Activated CD8-positive, alpha-beta memory T cell treated with anti-CD3 and anti-CD28 coated beads for 36 hours (primary cell): ENCODE measurements at regions not wholly inside any gene's neighbourhood (a gene's known extent, or its start where the extent isn't known, plus 50 kb on each side); places are given as distances from the start of the nearest gene placed in this dataset.

Experiments
- CTCF ChIA-PET: fragments of 350-600 bp; sonication (Branson Sonifier 250); formaldehyde crosslinking; loops from one replicate; lab custom pipeline; 2021; ENCODE audit warnings: antibody characterized with exemption; lab: Charles Lee
- POLR2A ChIA-PET: fragments of 350-600 bp; sonication (Branson Sonifier 250); formaldehyde crosslinking; loops from one replicate; lab custom pipeline; 2021; ENCODE audit warnings: antibody characterized with exemption; lab: Charles Lee

- CTCF ChIA-PET: no interaction called here
- POLR2A ChIA-PET: no interaction called here
These were observed 174.5 kb downstream of the MAIP1 start for GRCh38 chr2:200129721-200130462.

GRCh38 chr2:200130762-200131166 lies 175.4 kb downstream of the MAIP1 start:
- ChIA-PET CTCF (no interaction called here), POLR2A (no interaction called here)

- ChIA-PET POLR2A (no interaction called here), CTCF (no interaction called here)
These were observed 175.2 kb upstream of the SPATS2L start for GRCh38 chr2:200131307-200131706.

DNA sequence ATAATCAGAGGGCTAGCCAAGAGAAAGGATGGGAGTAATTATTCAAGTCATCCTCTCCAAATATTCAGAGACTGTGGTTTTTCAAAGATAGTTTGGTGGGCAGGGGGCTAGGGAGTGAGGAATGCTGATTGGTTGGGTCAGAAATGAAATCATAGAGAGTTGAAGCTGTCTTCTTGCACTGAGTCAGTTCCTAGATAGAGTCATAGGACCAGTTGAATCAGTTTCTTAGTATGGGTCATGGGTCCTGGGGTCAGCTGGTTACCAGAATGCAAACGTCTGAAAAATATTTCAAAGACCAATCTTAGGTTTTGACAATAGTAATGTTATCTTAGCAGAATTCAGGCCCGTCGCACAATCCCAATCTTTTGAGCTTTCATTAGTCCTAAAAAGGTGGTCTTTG lies 171.4 kb upstream of the SPATS2L start:
- CTCF ChIA-PET: no interaction called here
- POLR2A ChIA-PET: interaction anchor here (0.6 kb wide), 1 partner anchor 13 kb away, joined by 4 read pairs; no protein-coding TSS in a partner anchor

DNA sequence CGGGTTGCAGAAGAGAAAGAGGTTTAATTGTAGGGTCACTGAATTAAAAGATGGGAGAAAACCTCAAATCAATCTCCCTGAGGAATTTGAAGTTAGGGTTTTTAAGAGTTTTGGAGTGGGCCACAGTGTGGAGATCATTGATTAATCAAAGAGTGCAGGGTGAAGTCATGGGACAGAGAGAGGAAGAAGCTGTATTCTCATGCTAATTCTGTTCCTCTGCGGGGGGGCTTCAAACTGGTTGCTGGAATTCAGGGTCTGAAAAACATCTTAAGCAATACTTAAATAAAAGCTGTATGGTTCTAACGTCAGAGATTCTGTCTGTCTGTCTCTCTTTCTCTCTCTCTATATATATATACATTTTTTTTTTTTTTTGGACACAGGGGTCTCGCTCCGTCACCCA lies 169.8 kb upstream of the SPATS2L start:
- POLR2A ChIA-PET: no interaction called here
- CTCF ChIA-PET: no interaction called here

DNA sequence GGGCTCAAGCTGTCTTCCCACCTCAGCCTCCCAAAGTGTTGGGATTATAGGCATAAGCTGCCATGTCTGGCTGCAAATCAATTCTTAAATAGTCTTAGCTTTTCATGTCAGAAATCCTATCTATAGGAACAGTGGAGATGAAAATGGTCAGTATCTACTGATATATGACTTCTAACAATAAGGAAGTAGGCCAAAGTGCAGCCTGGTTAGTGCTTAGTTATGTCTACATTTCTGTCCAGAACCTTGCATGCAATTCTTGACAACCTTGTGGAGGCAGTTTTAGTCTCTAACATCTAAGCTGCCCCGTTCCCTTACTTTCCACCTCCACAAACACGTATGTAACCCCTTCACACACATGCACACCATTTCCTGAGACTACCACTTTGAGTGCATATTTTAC lies 169.2 kb upstream of the SPATS2L start:
- ChIA-PET CTCF (interaction anchor here (0.6 kb wide), 1 partner anchor 345 kb away, joined by 3 read pairs; no protein-coding TSS in a partner anchor), POLR2A (no interaction called here)

DNA sequence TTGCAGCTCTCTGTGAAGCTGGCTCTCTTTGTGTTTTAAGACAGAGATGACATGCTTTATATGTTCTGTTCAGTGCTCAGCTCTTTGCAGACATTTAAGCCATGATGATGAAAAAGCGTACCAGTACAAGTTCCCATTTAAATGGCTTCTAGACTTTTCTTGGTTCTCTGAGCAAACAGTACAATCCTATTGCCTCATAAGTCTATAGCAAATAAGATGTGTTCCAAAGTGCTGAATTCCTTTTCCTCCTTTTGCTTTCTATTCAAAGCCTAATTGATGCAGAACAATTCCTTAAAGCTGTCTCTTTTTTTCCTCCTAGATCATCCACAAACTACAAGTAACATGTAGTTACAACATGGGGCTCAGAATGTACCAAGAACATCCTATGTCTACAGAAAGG lies 168.8 kb upstream of the SPATS2L start:
- CTCF ChIA-PET: interaction anchor here (0.6 kb wide), 1 partner anchor 344 kb away, joined by 3 read pairs; no protein-coding TSS in a partner anchor

DNA sequence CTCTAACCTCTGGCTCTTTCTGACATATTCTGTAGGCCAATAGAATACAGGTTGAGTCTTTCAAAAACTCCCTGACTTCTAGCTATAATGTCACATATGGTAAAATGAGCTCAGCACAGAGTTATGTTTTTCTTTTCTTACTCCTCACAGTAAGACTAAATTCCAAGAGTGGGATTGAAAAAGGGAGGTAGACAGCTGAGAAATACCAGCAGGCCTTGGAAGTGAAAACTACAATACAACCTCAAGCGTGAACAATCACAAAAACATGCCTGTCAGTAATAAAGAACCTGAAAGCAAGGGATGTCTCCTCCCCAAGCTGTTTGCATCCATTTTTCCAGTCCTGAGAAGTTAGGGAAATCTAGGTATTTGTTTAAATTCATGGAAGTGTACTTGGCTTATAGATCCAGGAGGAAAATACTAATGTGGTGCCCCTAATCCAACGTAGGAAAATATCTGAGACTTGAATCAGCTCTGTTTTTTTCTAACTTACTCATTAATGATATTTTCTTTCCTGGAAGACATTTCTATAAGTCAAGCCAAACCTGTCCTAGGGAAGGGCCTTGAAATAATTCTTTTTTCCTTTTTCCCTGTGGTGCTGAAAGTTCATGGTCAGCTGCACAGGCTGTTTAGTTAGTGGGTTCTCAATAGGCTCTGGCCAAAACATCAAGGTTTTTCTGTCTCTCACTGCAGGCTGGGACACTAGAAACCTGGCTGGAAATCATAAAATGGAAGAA lies 167.9 kb upstream of the SPATS2L start:
- POLR2A ChIA-PET: no interaction called here
- CTCF ChIA-PET: no interaction called here

More for the DNA sequence above, 168.8 kb upstream of the SPATS2L start:
- POLR2A ChIA-PET: no interaction called here

GRCh38 chr2:200144571-200144970 lies 161.9 kb upstream of the SPATS2L start:
- POLR2A ChIA-PET: no interaction called here
- CTCF ChIA-PET: no interaction called here

- ChIA-PET POLR2A (no interaction called here), CTCF (no interaction called here)
These were observed 160.0 kb upstream of the SPATS2L start for GRCh38 chr2:200146501-200146900.

DNA sequence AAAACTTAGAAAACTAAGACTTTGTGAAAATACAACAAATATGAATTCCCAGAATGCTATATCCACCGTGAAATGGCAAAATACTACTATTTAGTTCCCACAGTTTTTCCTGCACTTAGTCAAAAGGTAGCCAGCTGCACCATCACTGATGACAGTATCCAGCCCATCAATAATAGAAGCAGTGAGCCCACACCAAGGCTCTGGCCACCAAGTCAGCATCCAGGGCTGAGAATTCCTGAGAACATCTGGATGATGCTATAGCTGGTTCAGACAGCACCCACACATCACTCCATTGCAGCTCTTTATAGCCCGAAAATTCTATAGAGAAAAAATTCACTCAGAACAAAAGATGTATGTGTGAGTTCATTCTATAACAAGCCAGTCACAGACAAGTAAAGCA lies 159.1 kb upstream of the SPATS2L start:
- ChIA-PET CTCF (no interaction called here), POLR2A (no interaction called here)

GRCh38 chr2:200148366-200148765 lies 158.1 kb upstream of the SPATS2L start:
- POLR2A ChIA-PET: no interaction called here
- CTCF ChIA-PET: no interaction called here

- ChIA-PET CTCF (no interaction called here), POLR2A (no interaction called here)
These were observed 155.9 kb upstream of the SPATS2L start for GRCh38 chr2:200150411-200151086.

DNA sequence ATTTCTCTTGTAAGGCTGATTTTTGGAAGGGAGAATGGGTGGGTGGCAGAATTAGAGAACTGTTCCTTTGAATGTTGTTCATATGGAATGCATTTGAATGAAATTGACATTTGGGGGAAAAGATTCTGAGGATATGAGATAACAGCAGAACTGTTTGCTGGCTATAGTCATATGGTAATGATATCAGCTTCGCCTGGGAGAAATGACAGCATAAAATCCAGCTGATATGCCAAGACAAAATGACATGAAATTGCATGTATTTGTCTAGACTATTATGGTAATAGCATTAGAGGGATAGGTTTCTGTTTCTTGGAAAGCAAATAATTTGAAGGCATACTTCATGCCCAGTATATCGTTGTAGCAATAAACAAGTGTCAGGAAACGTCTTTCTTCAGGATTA lies 150.8 kb upstream of the SPATS2L start:
- CTCF ChIA-PET: interaction anchor here (0.6 kb wide), 1 partner anchor 467 kb away, joined by 3 read pairs; no protein-coding TSS in a partner anchor
- POLR2A ChIA-PET: no interaction called here

DNA sequence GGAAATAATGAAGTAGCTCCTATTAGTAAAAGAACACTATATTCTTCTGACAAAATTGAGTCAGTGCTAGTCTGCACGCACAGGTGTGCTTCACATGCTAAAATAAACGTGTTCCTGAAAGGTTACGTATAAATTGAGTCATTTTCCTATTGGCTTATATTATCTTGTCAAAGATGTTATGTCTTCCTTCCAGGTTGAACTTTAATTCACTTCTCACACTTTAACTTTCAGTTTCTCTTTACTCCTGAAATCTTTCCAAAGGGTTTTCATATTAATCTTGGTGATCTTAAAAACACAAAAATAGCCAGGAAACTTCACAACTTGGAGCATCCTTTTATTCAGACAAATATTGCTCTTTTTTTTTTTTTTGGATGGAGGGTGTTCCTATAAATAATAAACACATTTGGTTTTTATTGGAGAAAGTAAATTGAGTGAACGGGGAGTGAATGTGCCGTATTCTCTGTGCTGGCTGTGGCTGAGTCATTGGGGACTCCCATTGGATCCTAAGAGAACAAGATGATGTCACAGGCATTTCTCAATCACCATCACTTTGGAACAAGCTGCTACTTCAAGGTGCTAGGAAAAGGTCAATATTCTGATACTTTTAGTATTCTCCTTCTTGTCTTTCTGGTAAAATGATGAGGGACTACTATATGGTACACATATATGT lies 150.2 kb upstream of the SPATS2L start:
- ChIA-PET POLR2A (no interaction called here), CTCF (no interaction called here)

DNA sequence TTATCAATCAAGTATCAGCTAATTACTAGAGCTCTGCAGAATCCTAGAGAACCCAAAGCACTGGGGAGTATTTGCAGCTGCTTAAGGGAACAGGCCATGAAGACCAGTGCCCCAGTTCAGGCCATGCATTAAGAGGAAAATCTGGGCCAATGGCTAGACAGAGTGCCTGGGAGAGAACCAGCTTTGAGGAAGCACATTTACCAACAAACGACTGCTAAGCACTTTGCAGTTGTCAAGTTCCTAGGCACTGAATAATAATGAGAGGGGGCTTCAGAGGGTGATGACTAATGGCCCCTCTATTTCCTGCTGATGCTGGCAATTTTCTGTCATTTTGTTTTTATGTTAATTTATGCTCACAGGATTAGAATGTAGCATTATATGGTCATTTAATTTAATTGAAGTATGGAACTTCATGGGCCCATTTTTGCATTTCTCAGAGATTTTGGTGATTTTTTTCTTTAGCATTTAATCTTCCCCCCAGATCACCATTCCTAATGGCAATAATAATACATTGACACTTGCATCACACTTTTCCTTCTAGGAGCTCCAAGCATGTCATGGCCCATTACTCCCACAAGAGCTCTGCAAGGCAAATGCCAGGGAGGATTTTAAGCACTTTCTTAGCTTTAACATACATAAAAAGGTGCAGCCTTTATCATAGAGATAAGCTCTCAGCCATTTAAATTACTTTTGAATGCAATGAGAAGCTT lies 147.7 kb upstream of the SPATS2L start:
- CTCF ChIA-PET: no interaction called here
- POLR2A ChIA-PET: no interaction called here

GRCh38 chr2:200159357-200159707 lies 147.2 kb upstream of the SPATS2L start:
- CTCF ChIA-PET: no interaction called here
- POLR2A ChIA-PET: no interaction called here

DNA sequence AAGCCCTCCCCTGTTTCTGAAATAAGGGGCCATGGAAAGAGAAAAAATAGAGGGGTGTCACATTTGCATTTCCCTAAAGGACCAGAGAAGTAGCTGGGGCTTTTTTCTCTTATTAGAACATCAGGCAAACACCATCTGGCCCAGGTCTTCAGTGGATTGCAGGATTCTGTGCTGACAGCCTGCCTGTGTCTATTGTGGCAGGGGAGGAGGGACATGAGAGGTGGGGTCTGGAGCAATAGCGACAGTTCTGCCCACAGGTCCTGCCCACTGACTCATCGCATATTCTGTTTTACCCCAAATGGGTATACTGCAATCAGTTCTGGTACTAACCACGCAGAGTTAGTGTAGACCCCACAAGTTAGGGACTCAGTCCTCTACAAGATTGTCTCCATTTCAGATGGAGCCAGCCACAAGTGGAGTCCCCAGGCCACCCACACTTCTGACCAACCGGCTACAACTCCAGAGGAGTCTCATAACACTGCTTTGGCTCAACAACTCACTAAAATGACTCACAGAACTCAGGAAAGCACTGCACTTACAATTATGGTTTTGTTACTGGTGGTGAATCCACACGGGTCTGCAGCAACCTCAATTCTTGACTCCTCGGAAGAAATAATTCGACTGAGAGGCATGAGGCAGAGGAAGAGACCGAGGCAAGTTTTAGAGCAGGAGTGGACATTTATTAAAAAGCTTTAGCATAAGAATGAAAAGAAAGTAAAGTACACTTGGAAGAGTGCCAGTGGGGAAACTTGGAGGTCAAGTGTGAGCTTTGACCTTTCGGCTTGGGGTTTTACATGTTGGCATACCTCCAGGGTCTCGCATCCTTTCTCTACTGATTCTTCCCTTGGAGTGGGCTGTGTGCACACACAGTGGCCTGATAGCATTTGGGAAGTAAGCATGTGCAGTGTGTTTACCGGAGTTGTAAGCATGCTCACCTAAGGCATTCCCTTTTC lies 146.4 kb upstream of the SPATS2L start:
- POLR2A ChIA-PET: no interaction called here
- CTCF ChIA-PET: no interaction called here
